Activated naive CD8-positive, alpha-beta T cell treated with anti-CD3 and anti-CD28 coated beads, Interleukin-2, amount 10 ng/mL, durations not matched to agents 7 days and 5 days (primary cell): ENCODE measurements at regions not wholly inside any gene's neighbourhood (a gene's known extent, or its start where the extent isn't known, plus 50 kb on each side); places are given as distances from the start of the nearest gene placed in this dataset.

Experiments
- ATAC-seq: fragments of 150-1000 bp; cut with Tn5 transposase; one replicate; pipeline ENCODE4 v1.10.0; 2021; ENCODE audit warnings: low read depth, moderate library complexity
- POLR2A ChIA-PET: fragments of 350-600 bp; sonication (Branson Sonifier 250); formaldehyde crosslinking; loops from one replicate; lab custom pipeline; 2021; ENCODE audit warnings: antibody characterized with exemption; lab: Charles Lee
- DNase-seq: peaks from one replicate; pipeline ENCODE4 v3.0.0; 2021
- H3K27ac Mint-ChIP-seq: one replicate; pipeline ENCODE4 v1.8.0; 2022; ENCODE audit warnings: mild to moderate bottlenecking, mixed read lengths
- H3K27me3 Mint-ChIP-seq: one replicate; pipeline ENCODE4 v1.8.0; 2022; ENCODE audit warnings: mild to moderate bottlenecking, moderate library complexity, mixed read lengths
- H3K36me3 Mint-ChIP-seq: one replicate; pipeline ENCODE4 v1.8.0; 2021; ENCODE audit warnings: mild to moderate bottlenecking, mixed read lengths
- H3K4me1 Mint-ChIP-seq: one replicate; pipeline ENCODE4 v1.8.0; 2021; ENCODE audit warnings: mixed read lengths
- H3K4me3 Mint-ChIP-seq: one replicate; pipeline ENCODE4 v1.8.0; 2022; ENCODE audit warnings: mild to moderate bottlenecking, moderate library complexity, mixed read lengths
- H3K9me3 Mint-ChIP-seq: one replicate; pipeline ENCODE4 v1.8.0; 2021; ENCODE audit warnings: mixed read lengths

DNA sequence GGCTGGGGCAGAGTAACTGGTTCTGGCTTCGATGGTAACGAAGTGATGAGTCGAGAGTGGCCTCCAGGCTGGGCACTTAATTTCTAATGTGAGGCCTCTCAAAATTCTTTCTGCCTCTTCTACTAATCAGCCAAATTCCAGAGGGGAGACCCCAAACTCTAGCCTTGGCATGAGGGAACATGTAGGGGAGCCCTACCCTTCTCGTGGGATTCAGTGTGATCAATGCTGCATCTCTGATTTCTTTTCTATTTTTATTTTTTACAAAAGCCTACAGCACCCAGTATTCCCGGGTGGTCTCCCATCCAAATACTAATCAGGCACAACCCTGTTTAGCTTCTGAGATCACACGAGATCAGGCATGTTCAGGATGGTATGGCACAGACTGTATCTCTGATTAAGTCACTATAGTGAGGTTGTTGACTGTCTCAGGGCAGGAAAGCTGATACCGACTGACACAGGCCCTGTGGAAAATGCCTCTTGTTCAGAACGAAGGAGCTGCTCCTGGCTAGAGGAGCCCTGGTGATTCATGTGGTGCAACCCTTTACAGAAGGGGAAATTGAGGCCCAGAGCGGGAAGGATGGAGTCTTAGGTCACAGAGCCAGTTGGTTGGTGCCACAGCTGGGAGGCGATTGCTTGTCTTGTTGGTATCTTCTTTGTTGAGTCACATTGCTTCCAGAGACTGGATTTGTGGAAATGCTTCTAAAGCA, 126.3 kb upstream of the HS6ST1 start:
- H3K27ac Mint-ChIP-seq: no peak overlapping the region
- no peaks in the 10 kb centered on the region for H3K9me3 Mint-ChIP-seq
- no peaks in the 10 kb centered on the region for H3K27me3 Mint-ChIP-seq
- no peak for DNase-seq
- no peaks in the 10 kb centered on the region for H3K36me3 Mint-ChIP-seq
- ATAC-seq: no peak
- H3K4me1 Mint-ChIP-seq: no peaks in the 10 kb centered on the region
- no peak overlapping the region for H3K4me3 Mint-ChIP-seq
- POLR2A ChIA-PET: no interaction called here

DNA sequence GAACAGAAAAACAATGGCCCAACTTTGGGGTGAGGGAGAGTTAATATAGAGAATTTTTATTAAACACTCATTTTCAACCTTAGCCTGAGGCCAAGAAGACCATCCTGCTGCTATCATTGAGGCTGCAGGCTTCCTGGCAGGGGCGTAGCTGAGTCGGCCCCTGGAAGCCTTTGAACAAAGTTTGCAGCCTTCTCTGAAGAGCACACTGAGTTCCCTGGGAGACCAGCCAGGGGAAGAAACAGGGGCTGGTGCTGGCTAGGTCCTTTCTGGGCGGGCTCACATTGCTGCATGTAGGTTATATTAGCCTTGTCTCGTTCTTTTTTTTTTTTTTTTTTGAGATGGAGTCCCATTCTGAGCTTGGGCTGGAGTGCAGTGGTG, 126.8 kb upstream of the HS6ST1 start:
- H3K4me1 Mint-ChIP-seq: no peaks in the 10 kb centered on the region
- H3K27me3 Mint-ChIP-seq: no peaks in the 10 kb centered on the region
- no peak for ATAC-seq
- POLR2A ChIA-PET: no interaction called here
- no peaks in the 10 kb centered on the region for H3K36me3 Mint-ChIP-seq
- peak; percentile 12 for DNase-seq
- no peak overlapping the region for H3K4me3 Mint-ChIP-seq
- no peak overlapping the region for H3K27ac Mint-ChIP-seq
- no peaks in the 10 kb centered on the region for H3K9me3 Mint-ChIP-seq

DNA sequence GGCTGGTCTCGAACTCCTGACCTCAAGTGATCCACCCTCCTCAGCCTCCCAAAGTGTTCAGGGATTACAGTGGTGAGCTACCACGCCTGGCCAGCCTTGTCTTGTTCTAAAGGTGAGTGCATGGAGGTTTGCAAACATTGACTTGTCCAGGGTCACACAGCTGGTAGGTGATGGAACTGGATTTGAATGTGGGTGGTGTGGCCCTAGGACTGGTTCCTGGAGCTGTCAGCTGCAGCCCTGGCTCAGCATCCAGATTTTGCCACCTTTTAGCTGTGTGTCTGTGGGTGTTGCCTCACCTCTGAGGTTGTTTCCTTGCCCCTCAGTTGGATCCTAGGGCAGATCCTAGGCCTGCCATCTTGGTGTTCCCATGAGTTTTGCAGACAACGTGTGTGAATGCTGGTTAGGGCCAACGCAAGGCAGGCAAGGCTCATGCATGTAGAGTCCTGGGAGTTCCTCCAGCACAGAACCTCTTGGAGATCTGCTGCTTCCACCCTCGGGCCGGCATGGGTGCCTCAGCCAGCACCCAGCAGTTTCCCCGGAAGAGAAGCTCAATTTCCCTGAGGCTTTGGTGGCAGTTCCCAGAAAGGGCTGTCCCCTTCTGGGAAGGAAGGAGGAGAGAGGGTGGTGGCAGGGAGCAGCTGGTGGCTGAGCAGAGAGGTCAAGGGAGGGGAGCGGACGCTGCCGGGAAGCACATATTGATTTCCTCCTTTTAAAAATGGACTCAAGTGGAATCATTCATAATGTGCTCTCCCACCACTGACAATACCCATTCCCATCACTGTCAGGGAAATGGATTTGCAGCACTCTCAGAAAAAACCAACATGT, 127.6 kb upstream of the HS6ST1 start:
- Mint-ChIP-seq H3K36me3 (no peaks in the 10 kb centered on the region), H3K4me1 (no peaks in the 10 kb centered on the region), H3K4me3 (no peak overlapping the region), H3K27ac (no peak overlapping the region), H3K9me3 (no peaks in the 10 kb centered on the region), H3K27me3 (no peaks in the 10 kb centered on the region)
- no peak for ATAC-seq
- POLR2A ChIA-PET: no interaction called here
- peak; percentile 7 for DNase-seq

DNA sequence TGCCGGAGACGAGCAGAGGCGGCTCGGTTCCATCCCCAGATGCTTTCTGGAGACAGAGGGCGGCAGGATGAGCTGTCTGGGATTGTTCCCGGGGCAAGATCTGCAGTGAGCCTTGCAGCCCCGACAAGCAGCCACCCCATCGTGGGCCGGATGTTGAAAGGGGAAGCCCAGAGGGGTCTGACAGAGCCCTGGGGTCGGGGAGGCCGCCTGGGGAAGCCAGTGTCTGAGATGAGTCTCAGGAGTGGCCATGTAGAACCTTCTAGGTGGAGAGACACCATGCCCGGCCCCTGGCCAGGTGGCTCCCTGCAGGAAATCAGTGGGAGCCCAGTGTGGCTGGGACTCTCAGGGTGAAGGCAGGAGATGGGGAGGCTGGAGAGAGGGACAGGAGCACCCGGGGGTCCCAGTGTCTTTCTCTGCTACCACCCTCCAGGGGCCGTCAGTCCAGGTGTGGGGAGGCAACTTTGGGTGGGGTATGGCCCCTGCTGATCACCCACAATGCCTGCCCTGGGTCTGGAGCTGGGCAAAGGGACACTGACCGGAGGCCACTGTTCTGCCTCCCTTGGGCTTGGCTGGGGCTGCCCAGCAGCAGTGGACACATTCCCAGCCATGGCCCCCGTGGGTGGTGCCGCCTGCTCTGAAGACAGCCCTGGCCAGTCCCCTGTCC, 128.3 kb upstream of the HS6ST1 start:
- Mint-ChIP-seq H3K9me3 (no peaks in the 10 kb centered on the region), H3K36me3 (no peaks in the 10 kb centered on the region), H3K4me1 (no peaks in the 10 kb centered on the region), H3K27me3 (no peaks in the 10 kb centered on the region), H3K27ac (no peak overlapping the region), H3K4me3 (no peak overlapping the region)
- ATAC-seq (no peak), DNase-seq (peak; percentile 15)
- POLR2A ChIA-PET: no interaction called here

DNA sequence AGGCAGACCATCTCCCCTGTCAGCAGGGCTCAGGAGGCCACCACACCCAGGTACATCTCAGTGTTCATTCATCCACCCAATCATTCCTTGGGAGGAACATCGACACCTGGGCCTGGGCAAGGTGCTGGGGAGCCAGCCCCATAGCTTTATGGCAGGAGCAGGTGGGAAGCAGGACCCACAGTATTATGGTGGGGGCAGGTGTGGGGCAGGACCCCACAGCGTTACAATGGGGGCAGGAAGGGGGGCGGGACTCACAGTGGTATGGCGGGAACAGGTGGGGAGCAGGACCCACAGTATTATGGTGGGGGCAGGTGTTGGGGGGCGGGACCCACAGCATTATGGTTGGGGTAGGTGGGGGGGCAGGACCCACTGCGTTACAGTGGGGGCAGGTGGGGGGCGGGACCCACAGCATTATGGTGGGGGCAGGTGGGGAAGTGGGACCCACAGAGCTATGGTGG, 128.9 kb upstream of the HS6ST1 start:
- Mint-ChIP-seq H3K36me3 (no peaks in the 10 kb centered on the region), H3K4me3 (no peak overlapping the region), H3K27ac (no peak overlapping the region), H3K4me1 (no peaks in the 10 kb centered on the region), H3K27me3 (no peaks in the 10 kb centered on the region), H3K9me3 (no peaks in the 10 kb centered on the region)
- DNase-seq: peak; percentile 4
- no peak for ATAC-seq
- POLR2A ChIA-PET: no interaction called here

DNA sequence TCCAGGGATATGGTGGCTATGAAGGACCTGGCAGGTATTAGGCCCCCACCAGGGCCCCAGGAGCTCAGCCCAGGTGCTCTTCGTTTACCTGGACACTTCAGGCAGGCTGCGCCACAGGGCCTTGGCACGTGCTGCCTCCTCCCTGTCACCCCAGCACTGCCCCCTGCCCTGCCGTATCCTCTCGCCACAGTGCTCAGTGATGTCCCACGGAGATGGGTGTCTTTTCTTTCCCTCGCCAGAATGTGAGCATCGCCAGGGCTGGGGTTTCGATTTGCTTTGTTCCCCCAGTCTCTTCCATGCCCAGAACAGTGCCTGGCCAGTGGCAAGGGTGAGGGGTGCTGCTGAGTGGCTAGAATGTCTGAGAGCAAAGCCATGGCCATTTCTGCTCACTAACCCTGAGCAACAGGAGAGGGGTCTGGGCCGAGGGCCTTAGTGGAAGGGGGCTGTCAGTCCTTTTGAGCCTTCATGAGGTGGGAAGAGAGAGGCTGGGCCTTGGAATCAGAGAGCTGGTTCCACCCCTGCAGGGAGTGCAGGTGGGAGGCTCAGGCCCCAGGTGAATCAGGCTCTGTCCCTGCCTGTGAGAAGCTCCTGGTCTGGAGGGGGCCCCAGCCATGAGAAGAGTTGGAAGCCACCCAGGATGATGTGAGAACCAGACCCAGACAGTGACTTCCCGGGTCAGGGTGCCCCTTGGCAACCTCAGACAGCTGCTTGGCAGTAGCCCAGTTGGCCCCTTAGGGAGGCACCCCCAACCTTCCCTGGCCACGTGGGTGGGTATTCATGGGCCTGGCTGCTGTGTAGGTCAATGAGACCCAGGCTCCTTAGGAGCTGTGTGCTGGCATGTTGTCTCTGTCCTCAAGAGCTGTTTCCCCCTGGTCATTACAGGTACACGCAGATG, 129.9 kb upstream of the HS6ST1 start:
- POLR2A ChIA-PET: no interaction called here
- Mint-ChIP-seq H3K36me3 (no peaks in the 10 kb centered on the region), H3K27me3 (no peaks in the 10 kb centered on the region), H3K9me3 (no peaks in the 10 kb centered on the region), H3K27ac (no peak overlapping the region), H3K4me1 (no peaks in the 10 kb centered on the region), H3K4me3 (no peak overlapping the region)
- DNase-seq: peak; percentile 15
- no peak for ATAC-seq

DNA sequence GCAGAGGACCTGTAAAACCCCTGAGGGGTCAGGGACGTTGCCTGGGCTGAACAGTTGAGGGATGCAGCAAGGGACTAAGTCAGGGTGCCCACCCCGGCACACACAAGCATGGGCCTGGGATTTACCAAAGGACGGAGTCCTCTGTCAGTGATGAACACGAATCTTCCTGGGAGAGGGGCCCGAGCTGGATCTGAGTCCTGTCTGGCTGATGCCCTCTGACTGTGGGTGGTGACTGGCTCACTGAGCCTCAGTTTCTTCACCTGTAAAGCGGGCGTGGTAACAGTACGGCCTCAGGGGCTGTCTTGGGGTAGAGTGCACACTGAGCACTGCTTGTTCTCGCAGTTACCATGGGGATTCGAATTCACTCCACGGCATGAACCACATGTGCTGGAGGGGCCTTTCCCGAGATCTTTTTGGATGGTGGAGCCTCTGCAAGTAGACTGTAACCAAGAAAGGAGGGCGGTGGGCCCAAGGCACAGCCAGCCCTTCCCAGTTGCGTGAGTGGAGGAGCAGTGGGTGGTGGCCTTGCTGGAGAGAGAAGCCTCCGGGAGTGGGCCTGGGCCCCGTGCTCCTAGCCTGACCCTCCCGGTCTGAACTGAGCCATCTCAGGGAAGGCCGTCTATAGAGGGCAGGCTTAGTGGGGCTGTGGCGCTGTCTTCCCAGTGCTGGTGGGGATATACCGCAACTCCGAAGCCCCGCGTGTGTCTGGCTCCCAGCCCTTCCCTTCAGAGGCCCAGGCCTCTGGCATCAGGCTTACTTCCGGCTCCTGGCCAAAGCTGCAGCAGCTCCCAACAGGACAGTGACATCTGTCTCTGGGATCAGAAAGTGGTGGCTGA, 130.8 kb upstream of the HS6ST1 start:
- H3K4me1 Mint-ChIP-seq: no peaks in the 10 kb centered on the region
- no peaks in the 10 kb centered on the region for H3K27me3 Mint-ChIP-seq
- no peak for ATAC-seq
- H3K4me3 Mint-ChIP-seq: no peak overlapping the region
- H3K27ac Mint-ChIP-seq: no peak overlapping the region
- H3K36me3 Mint-ChIP-seq: no peaks in the 10 kb centered on the region
- POLR2A ChIA-PET: no interaction called here
- no peaks in the 10 kb centered on the region for H3K9me3 Mint-ChIP-seq
- peak; percentile 19 for DNase-seq

DNA sequence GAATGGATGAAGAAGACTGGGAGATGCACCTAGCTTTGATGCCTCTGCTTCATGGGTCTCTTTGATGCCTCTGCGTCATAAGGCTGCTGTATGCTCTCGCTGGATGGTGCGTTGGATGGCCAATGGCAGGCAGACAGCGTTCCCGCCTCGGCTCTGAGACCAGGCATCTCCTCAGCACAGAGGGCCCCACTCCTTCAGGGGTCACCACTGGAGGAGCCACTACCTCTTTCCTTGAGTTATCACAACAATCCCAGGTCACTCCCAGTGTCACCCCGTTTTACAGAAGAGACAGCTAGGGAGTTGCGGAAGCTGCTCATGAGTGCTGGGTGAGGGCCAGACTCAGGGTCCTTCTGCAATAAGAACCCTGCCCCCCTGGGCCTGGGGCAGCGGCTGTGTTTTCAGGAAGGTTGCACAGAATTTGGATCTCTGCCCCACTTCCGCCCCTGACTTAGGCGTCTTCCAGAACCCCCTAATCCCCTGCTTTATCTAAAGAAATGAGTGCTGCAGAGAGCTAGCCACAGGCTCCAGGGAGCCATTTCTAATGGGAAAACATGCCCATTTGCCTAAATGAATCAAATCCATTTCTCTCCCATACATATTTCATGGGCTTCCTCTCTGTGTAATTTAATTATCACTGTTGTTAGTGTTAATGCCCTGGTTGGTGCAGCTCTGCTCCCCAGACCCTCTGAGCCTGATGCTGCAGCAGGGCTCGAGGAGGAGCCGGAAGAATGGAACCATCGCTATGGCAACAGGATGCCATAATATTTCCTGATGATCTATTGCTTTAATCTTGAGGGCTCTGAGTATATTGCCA, 131.8 kb upstream of the HS6ST1 start:
- Mint-ChIP-seq H3K4me3 (no peak overlapping the region), H3K27me3 (no peaks in the 10 kb centered on the region), H3K9me3 (no peaks in the 10 kb centered on the region), H3K4me1 (no peaks in the 10 kb centered on the region), H3K36me3 (no peaks in the 10 kb centered on the region), H3K27ac (no peak overlapping the region)
- ATAC-seq: no peak
- DNase-seq: peak; percentile 14
- POLR2A ChIA-PET: no interaction called here

DNA sequence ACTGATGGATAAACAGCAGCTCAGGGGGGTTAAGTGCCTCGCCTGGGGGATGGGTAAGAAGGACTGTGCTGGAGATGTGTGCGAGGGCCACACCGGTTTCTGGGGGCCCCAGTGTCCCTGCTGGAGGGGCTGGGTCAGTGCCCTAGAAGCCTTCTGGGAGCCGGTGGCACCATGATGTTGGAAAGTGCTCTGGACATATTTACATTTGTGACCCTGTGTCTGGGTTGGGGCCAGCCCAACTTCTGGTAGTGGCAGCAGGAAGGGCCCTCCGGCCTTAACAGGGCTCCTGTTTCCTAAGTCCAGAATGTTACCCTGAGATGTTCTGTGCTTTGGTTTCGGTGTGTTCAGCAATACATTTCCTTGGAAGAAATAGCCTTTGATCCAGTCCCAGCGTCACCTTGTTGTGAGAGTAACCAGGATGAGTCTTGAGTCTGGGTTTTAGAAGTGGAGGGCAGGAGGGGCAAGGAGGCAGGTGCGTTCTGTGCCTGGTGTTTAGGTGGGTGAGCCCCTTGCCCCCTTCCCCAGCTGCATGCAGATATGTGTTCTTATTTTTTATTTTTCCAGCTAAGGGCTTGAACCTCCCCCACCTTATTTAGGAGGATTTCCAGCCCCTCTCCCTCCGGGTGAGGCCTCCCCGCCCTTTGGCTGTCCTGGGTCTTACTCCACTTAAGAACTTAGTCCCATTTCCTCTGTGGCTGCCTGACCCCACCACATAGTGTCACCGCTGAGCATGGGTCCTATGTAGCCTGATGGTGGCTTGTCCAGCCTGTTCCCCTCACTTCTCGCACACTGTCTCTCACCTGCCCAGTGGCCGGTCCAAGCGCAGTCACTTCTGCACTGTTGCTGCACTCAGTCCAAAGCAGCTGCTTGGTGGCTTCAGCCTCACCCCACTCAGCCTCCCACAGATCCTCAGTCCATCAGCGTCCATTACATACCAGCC, 132.7 kb upstream of the HS6ST1 start:
- Mint-ChIP-seq H3K4me3 (no peak overlapping the region), H3K36me3 (no peaks in the 10 kb centered on the region), H3K9me3 (no peaks in the 10 kb centered on the region), H3K27ac (peak overlapping the region; percentile 11), H3K27me3 (no peaks in the 10 kb centered on the region), H3K4me1 (no peaks in the 10 kb centered on the region)
- no peak for ATAC-seq
- no peak for DNase-seq
- POLR2A ChIA-PET: no interaction called here

DNA sequence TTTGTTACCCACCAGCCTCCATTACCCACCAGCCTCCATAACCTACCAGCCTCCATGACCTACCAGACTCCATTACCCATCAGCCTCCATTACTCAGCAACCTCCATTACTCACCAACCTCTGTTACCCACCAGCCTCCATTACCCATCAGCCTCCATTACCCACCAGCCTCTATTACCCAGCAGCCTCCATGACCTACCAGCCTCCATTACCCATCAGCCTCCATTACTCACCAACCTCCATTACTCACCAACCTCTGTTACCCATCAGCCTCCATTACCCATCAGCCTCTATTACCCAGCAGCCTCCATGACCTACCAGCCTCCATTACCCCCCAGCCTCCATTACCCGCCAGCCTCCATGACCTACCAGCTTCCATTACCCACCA, 133.3 kb upstream of the HS6ST1 start:
- Mint-ChIP-seq H3K9me3 (no peaks in the 10 kb centered on the region), H3K36me3 (no peaks in the 10 kb centered on the region), H3K27ac (peak overlapping the region; percentile 11), H3K27me3 (no peaks in the 10 kb centered on the region), H3K4me1 (no peaks in the 10 kb centered on the region), H3K4me3 (no peak overlapping the region)
- no peak for ATAC-seq
- POLR2A ChIA-PET: no interaction called here
- no peak for DNase-seq
